Large intestine (tissue), 3 donors: ENCODE measurements at regions not wholly inside any gene's neighbourhood (a gene's known extent, or its start where the extent isn't known, plus 50 kb on each side); places are given as distances from the start of the nearest gene placed in this dataset.

ENCODE experiments used
- DNase-seq, 2 donors: peaks; one replicate each; pipeline versions ENCODE4 v3.0.0 to v3.0.0-alpha.2; 2013
- H3K27ac ChIP-seq: one replicate; pipeline ENCODE4 v1.5.1; 2013; ENCODE audit warnings: low read length
- H3K27me3 ChIP-seq: 2 replicates; pipeline ENCODE4 v1.6.1; 2013; ENCODE audit warnings: low read length; ENCODE audit not compliant: control insufficient read depth, insufficient read depth
- H3K36me3 ChIP-seq: 2 replicates; pipeline ENCODE4 v1.6.1; 2013; ENCODE audit warnings: low read length; ENCODE audit not compliant: control insufficient read depth, insufficient read depth
- H3K4me1 ChIP-seq: one replicate; pipeline ENCODE4 v1.6.1; 2013; ENCODE audit warnings: low read length; ENCODE audit not compliant: control insufficient read depth, insufficient read depth
- H3K4me3 ChIP-seq: one replicate; pipeline ENCODE4 v1.5.1; 2013; ENCODE audit warnings: low read length
- H3K9me3 ChIP-seq: one replicate; pipeline ENCODE4 v1.6.1; 2013; ENCODE audit warnings: mild to moderate bottlenecking, low read depth, low read length, moderate library complexity; ENCODE audit not compliant: control insufficient read depth
- WGBS: methylation state at CpG from one replicate; pipeline ENCODE4 v1.1.5; 2013; ENCODE audit warnings: low lambda C conversion rate; ENCODE audit not compliant: insufficient coverage; 5-methylcytosine and 5-hydroxymethylcytosine counted together

- no peaks in the 10 kb centered on the region for H3K36me3 ChIP-seq
- no CpG with 5 or more reads among the region's 1 CpG for WGBS
- no peak for DNase-seq
Observed at GRCh38 chr2:212628586-212628985, 90.0 kb upstream of the ERBB4 start.

GRCh38 chr2:212626371-212626918 lies 87.8 kb upstream of the ERBB4 start:
- WGBS = 100% methylated on average over 5 of the region's 5 CpGs
- Histone ChIP-seq H3K27ac (no peak overlapping the region), H3K27me3 (no peaks in the 10 kb centered on the region), H3K36me3 (no peaks in the 10 kb centered on the region), H3K4me1 (no peaks in the 10 kb centered on the region), H3K9me3 (no peaks in the 10 kb centered on the region), H3K4me3 (no peak overlapping the region)
- DNase-seq = no peak

More at GRCh38 chr2:212628586-212628985, 90.0 kb upstream of the ERBB4 start:
- Histone ChIP-seq H3K27ac (no peak overlapping the region), H3K4me3 (no peak overlapping the region), H3K27me3 (no peaks in the 10 kb centered on the region), H3K4me1 (no peaks in the 10 kb centered on the region), H3K9me3 (no peaks in the 10 kb centered on the region)

GRCh38 chr2:212619954-212620353 lies 81.4 kb upstream of the ERBB4 start:
- no peak for DNase-seq
- no peak overlapping the region for H3K27ac ChIP-seq
- no peak overlapping the region for H3K4me3 ChIP-seq
- H3K9me3 ChIP-seq = no peaks in the 10 kb centered on the region
- no CpG with 5 or more reads among the region's 1 CpG for WGBS
- H3K36me3 ChIP-seq = no peaks in the 10 kb centered on the region
- H3K4me1 ChIP-seq = no peaks in the 10 kb centered on the region
- no peaks in the 10 kb centered on the region for H3K27me3 ChIP-seq

- Histone ChIP-seq H3K4me1 (no peaks in the 10 kb centered on the region), H3K4me3 (no peak overlapping the region), H3K27ac (no peak overlapping the region), H3K27me3 (no peaks in the 10 kb centered on the region), H3K9me3 (no peaks in the 10 kb centered on the region), H3K36me3 (no peaks in the 10 kb centered on the region)
- no CpG with 5 or more reads among the region's 2 CpGs for WGBS
- no peak for DNase-seq
Observed at GRCh38 chr2:212618636-212619035, 80.0 kb upstream of the ERBB4 start.

- Histone ChIP-seq H3K27ac (no peak overlapping the region), H3K9me3 (no peaks in the 10 kb centered on the region), H3K36me3 (no peaks in the 10 kb centered on the region), H3K27me3 (no peaks in the 10 kb centered on the region), H3K4me3 (no peak overlapping the region), H3K4me1 (no peaks in the 10 kb centered on the region)
- no peak for DNase-seq
- WGBS = no CpG with 5 or more reads among the region's 3 CpGs
Observed at GRCh38 chr2:212610872-212611425, 72.3 kb upstream of the ERBB4 start.

GRCh38 chr2:212609479-212609878 lies 70.9 kb upstream of the ERBB4 start:
- Histone ChIP-seq H3K9me3 (no peaks in the 10 kb centered on the region), H3K27ac (no peak overlapping the region), H3K36me3 (no peaks in the 10 kb centered on the region), H3K4me1 (no peaks in the 10 kb centered on the region), H3K4me3 (no peak overlapping the region), H3K27me3 (no peaks in the 10 kb centered on the region)
- peak in 1 of 2 donors; percentile 8 for DNase-seq
- WGBS = 100% methylated on average over 1 of the region's 3 CpGs

GRCh38 chr2:212607080-212607479 lies 68.5 kb upstream of the ERBB4 start:
- Histone ChIP-seq H3K27me3 (no peaks in the 10 kb centered on the region), H3K27ac (no peak overlapping the region), H3K4me1 (no peaks in the 10 kb centered on the region), H3K4me3 (no peak overlapping the region), H3K9me3 (no peaks in the 10 kb centered on the region), H3K36me3 (no peaks in the 10 kb centered on the region)
- no peak for DNase-seq
- WGBS = 85% methylated on average over 2 of the region's 2 CpGs

GRCh38 chr2:212606232-212606631 lies 67.6 kb upstream of the ERBB4 start:
- Histone ChIP-seq H3K9me3 (no peaks in the 10 kb centered on the region), H3K4me1 (no peaks in the 10 kb centered on the region), H3K27me3 (no peaks in the 10 kb centered on the region), H3K36me3 (no peaks in the 10 kb centered on the region), H3K27ac (no peak overlapping the region), H3K4me3 (no peak overlapping the region)
- 83% methylated on average over 1 of the region's 1 CpG for WGBS
- DNase-seq = no peak

- Histone ChIP-seq H3K27me3 (no peaks in the 10 kb centered on the region), H3K9me3 (no peaks in the 10 kb centered on the region), H3K4me3 (no peak overlapping the region), H3K27ac (no peak overlapping the region), H3K36me3 (no peaks in the 10 kb centered on the region), H3K4me1 (no peaks in the 10 kb centered on the region)
- WGBS = no CpG with 5 or more reads among the region's 3 CpGs
- no peak for DNase-seq
Observed at GRCh38 chr2:212596688-212597087, 58.1 kb upstream of the ERBB4 start.

GRCh38 chr2:212596276-212596675 lies 57.7 kb upstream of the ERBB4 start:
- whole genome bisulfite sequencing = 80% methylated on average over 1 of the region's 3 CpGs
- DNase-seq = no peak
- Histone ChIP-seq H3K36me3 (no peaks in the 10 kb centered on the region), H3K4me1 (no peaks in the 10 kb centered on the region), H3K27me3 (no peaks in the 10 kb centered on the region), H3K4me3 (no peak overlapping the region), H3K27ac (no peak overlapping the region), H3K9me3 (no peaks in the 10 kb centered on the region)

- 86% methylated on average over 1 of the region's 3 CpGs for WGBS
- H3K27me3 ChIP-seq = no peaks in the 10 kb centered on the region
- H3K4me3 ChIP-seq = no peak overlapping the region
- no peaks in the 10 kb centered on the region for H3K9me3 ChIP-seq
- H3K27ac ChIP-seq = no peak overlapping the region
- H3K4me1 ChIP-seq = no peaks in the 10 kb centered on the region
- DNase-seq = no peak
- no peaks in the 10 kb centered on the region for H3K36me3 ChIP-seq
Observed at GRCh38 chr2:212595036-212595654, 56.5 kb upstream of the ERBB4 start.
